AG09319 (cell line): ENCODE measurements at regions not wholly inside any gene's neighbourhood (a gene's known extent, or its start where the extent isn't known, plus 50 kb on each side); places are given as distances from the start of the nearest gene placed in this dataset.

Source experiments
- DNase-seq: peaks from one replicate; pipeline ENCODE4 v3.0.0-alpha.2; 2010; ENCODE audit warnings: low read depth; ENCODE audit errors: extremely low read depth
- CTCF ChIP-seq: IDR thresholded peaks from 2 replicates; pipeline ENCODE4 v1.5.1; 2011; ENCODE audit warnings: low read depth, mild to moderate bottlenecking, inconsistent platforms, low read length, moderate library complexity

- no peak for TF ChIP-seq CTCF
- DNase-seq: no peak
Measured at GRCh38 chr3:23113455-23114171, 89.5 kb upstream of the UBE2E2 start.

- TF ChIP-seq CTCF: no peak
- no peak for DNase-seq
Measured at GRCh38 chr3:23114432-23114831, 88.7 kb upstream of the UBE2E2 start.

- TF ChIP-seq CTCF: no peak
- no peak for DNase-seq
Measured at GRCh38 chr3:23115171-23115877, 87.8 kb upstream of the UBE2E2 start.

GRCh38 chr3:23116081-23116837 is 86.9 kb upstream of the UBE2E2 start:
- TF ChIP-seq CTCF: no peak
- DNase-seq: no peak

- no peak for TF ChIP-seq CTCF
- no peak for DNase-seq
Measured at GRCh38 chr3:23117856-23118255, 85.3 kb upstream of the UBE2E2 start.

- no peak for TF ChIP-seq CTCF
- no peak for DNase-seq
Measured at GRCh38 chr3:23127196-23127595, 75.9 kb upstream of the UBE2E2 start.

GRCh38 chr3:23128655-23129054 is 74.5 kb upstream of the UBE2E2 start:
- TF ChIP-seq CTCF: no peak
- no peak for DNase-seq
